Choroid plexus epithelial cell (primary cell): ENCODE measurements at regions not wholly inside any gene's neighbourhood (a gene's known extent, or its start where the extent isn't known, plus 50 kb on each side); places are given as distances from the start of the nearest gene placed in this dataset.

Experiments
- DNase-seq: peaks from one replicate; pipeline ENCODE4 v3.0.0-alpha.2; 2010; ENCODE audit warnings: low read depth
- H3K4me3 ChIP-seq: 2 replicates; pipeline ENCODE4 v1.5.1; 2011; ENCODE audit warnings: low read depth, mild to moderate bottlenecking, control low read depth, low read length, moderate library complexity
- TF ChIP-seq, protein P1 (sequence below): conservative IDR thresholded peaks from 2 replicates; pipeline ENCODE4 v1.5.1; 2011; ENCODE audit warnings: low read depth, mild to moderate bottlenecking, control low read depth, inconsistent platforms, low read length, moderate library complexity

DNA sequence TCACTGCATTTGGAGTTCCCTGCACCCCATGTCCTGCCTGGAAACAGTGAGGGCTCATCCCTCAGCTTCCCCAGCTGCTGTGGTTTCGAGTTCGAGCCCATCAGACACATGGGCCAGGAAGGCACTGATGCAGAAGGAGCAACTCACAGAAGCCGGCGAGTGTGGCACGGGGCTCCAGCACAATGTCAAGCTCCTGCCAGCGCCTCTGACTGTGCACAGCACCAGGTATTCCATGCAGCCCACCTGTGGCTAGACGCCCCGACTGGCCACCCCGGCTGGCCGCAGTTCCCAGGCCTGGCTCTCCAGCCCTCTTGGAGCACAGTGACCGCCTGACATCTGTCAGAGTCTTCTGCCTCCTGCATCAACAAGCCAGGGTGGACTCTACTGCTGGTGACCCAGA lies 419.4 kb downstream of the SHANK2 start:
- DNase-seq, result no peak
- TF ChIP-seq, protein P1, sequence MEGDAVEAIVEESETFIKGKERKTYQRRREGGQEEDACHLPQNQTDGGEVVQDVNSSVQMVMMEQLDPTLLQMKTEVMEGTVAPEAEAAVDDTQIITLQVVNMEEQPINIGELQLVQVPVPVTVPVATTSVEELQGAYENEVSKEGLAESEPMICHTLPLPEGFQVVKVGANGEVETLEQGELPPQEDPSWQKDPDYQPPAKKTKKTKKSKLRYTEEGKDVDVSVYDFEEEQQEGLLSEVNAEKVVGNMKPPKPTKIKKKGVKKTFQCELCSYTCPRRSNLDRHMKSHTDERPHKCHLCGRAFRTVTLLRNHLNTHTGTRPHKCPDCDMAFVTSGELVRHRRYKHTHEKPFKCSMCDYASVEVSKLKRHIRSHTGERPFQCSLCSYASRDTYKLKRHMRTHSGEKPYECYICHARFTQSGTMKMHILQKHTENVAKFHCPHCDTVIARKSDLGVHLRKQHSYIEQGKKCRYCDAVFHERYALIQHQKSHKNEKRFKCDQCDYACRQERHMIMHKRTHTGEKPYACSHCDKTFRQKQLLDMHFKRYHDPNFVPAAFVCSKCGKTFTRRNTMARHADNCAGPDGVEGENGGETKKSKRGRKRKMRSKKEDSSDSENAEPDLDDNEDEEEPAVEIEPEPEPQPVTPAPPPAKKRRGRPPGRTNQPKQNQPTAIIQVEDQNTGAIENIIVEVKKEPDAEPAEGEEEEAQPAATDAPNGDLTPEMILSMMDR, result no peak
- H3K4me3 ChIP-seq, result no peak overlapping the region

DNA sequence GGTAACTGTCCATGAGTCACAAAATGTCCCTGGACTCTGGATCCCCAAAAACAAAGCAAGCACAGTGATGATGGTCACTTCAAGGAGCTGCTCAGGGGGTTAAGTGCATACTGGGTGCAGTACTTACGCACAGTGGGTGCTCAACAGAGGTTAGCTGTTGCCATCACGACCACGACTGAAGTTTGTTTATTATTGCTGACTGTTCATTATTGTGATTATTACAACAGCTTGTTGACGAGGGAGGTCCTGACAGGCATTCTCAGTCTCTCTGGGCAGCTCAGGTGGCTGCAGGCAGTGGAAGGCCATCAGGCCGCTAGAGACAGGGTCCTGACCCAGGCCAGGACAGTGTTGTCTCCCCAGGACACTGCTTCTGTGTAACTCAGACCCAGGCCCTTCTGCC lies 418.8 kb downstream of the SHANK2 start:
- no peak for DNase-seq
- no peak overlapping the region for H3K4me3 ChIP-seq
- TF ChIP-seq, protein P1, result no peak

DNA sequence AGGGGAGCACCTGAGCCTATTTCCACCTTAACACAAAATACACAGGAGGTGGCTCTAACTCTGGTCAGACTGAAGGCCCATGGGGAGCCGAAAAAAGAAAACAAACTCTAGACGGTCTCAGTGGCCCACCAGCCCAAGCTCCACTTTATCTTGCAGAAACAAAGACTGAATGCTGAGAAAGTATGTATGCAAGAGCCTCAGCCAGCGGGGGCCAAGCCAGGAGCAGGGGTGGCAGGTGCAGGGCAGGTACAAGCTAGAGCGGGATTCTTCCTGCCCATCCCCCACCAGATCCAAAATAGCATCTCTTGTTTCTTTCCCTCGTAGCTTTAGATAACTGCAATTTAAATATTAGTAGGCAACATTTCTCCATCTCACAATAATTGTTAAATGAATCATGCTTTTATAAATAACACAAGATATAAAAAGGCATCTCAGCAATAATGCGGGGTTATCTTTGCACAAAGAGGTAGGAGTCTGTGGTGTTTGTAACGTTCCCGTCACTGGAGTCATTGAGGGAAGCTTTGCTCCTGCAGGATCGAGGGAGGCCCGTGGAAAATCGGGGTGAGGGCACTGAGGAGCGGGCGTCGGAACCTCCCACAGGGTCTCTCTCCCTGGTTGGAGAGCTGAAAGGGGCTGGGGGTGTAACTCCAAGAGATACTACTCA lies 418.0 kb downstream of the SHANK2 start:
- DNase-seq, result no peak
- TF ChIP-seq, protein P1, result no peak
- H3K4me3 ChIP-seq, result no peak overlapping the region

DNA sequence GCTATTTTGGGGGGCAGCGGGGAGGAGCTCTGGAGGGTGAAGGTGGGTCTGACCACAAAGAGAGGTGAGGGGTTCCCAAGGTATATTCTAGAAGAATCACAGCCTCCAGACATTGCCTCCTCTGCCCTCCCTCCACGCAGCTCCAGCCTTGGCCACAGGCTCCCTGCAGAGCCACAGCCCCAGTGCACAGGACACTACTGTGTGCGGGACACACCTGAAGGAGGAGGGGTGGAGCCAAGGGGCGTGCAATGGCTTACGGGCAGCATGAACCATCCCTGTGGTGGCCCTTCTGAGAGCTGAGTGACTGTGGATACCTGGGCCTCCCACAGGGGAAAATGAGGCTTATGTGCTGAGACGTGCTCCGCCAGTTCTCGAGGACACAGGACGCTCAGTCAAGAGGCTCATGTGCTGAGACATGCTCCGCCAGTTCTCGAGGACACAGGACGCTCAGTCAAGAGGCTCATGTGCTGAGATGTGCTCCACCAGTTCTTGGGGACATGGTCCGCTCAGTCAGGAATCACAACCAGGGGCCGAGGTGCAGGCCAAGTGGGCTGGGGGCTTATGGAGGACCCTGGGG lies 417.3 kb downstream of the SHANK2 start:
- no peak for DNase-seq
- H3K4me3 ChIP-seq, result no peak overlapping the region
- TF ChIP-seq, protein P1, result no peak

DNA sequence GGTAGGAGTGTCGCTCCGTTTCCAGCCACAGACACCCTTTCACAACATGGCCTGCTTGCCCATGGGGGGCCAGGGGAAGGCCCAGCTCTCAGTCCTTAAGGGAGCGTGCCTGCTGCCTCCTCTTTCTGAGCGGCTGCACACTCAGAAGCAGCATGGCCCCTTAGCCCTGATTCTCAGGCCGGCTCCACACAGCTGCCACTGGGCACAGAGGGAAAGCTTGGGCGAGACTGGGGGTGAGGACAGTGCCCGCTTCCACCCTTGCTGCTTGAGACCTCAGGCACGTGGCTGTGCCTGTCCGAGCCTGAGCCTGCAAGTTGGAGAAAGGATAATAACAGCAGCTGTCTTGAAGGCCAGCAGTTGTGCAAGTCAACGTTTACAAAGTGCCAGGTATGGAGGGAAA lies 416.3 kb downstream of the SHANK2 start:
- TF ChIP-seq, protein P1, result no peak
- no peak for DNase-seq
- no peak overlapping the region for H3K4me3 ChIP-seq

DNA sequence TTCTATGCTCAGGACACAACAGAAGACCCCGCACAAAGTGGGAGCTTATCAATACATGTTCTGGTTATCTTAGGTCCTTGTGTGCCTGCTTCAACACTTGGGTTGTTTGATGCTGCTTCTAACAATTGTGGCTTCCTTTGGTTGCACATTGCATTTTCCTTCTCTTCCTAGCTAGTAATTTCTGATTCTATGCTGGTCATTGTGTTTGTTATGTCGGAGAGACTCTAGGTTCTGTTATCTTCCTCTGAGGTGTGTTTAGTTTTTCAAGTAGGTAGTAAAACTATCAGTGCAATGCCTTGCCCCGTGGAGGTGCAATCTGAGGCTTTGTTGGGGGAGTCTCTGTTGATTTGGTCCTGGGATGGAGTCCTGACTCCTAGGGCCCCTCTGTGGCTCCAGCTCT lies 414.2 kb downstream of the SHANK2 start:
- no peak overlapping the region for H3K4me3 ChIP-seq
- no peak for DNase-seq
- TF ChIP-seq, protein P1, result no peak

DNA sequence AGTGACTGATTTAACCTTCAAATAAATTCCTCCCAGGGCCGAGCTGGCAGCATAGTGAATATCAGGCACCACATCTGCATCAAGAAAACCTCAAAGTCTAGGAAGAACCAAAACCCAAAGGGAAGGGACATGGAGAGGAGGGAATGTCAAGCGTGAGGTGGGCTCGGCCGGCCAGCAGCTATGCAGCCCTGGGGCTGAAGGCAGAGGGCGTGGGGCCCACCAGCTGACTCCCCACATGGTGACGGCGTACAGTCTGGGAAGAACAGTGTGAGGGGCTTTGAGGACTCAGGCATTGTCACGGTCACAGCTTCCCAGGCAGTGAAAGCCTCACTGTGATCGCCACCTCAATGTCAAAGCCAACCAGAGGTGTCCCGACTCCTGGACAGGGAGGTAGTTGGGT lies 412.5 kb downstream of the SHANK2 start:
- DNase-seq, result no peak
- TF ChIP-seq, protein P1, result no peak
- H3K4me3 ChIP-seq, result no peak overlapping the region
